GM21526 (cell line): ENCODE measurements at regions not wholly inside any gene's neighbourhood (a gene's known extent, or its start where the extent isn't known, plus 50 kb on each side); places are given as distances from the start of the nearest gene placed in this dataset.
A peak's percentile ranks its signal among the peaks of the same experiment; 100 is the strongest.

Experiments used
- ATAC-seq: cut with Tn5 transposase; IDR thresholded peaks from one replicate; pipeline ENCODE4 v1.9.1; 2021; ENCODE audit warnings: moderate library complexity; ENCODE audit not compliant: unreplicated experiment, low FRiP score

- no peak for ATAC-seq
Observed at GRCh38 chr10:106216085-106216484, 948.4 kb downstream of the SORCS1 start.

DNA sequence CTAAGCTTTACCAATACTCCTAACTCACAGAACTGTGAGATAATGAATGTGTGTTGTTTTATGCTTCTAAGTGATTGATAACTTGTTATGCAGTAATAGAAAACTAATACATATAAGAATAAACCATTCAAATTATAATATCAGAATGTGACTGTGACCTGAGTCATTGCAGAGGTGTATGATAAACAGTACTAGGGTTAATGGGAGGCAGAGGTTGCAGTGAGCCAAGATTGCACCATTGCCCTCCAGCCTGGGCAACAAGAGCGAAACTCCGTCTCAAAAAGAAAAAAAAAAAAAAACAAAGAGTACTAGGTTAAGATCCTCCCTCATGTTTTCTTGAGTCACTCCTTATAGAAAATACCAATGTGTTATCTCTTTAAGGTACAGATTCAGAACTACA lies 950.3 kb downstream of the SORCS1 start:
- no peak for ATAC-seq

DNA sequence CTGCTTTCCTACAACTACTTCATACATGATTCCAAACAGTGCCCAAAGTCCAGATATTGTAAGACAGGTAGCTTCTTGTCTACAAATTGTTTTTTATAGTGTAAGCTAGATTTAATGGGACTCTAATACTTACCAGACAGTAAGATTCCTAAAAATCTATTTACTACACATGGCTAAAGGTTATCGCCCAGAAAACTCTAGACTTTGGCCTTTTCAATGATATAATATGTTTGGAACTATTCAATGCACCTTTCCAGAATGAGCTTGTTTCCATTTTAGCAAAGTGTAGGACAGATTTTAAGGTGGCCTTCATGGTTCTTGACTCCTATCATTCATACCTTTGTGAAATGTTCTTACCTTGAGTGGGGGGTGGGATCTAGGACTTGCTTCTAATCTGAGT lies 951.0 kb downstream of the SORCS1 start:
- ATAC-seq = no peak

GRCh38 chr10:106198275-106198674 lies 966.2 kb downstream of the SORCS1 start:
- ATAC-seq = no peak

DNA sequence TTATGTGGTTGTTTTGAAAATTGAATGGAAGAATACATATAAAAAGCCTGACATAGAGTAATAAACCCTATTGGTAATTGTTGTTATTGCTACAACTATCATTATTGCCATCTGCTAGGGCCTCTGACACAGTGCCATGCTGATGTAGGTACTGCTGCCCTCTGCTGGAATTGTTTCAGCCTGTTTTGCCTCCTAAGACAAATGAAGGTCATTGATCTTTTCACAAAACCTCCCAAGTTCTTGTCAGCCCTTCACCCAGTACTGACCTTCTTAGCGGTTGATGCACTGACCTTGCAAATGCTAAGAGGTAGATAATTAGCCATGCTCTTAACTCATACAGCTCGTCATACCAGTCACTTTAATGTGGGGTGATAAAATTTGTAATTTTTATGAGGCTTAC lies 975.2 kb downstream of the SORCS1 start:
- ATAC-seq = peak; percentile 50

GRCh38 chr10:106185951-106186350 lies 978.6 kb downstream of the SORCS1 start:
- no peak for ATAC-seq

GRCh38 chr10:106183041-106183440 lies 981.5 kb downstream of the SORCS1 start:
- no peak for ATAC-seq

DNA sequence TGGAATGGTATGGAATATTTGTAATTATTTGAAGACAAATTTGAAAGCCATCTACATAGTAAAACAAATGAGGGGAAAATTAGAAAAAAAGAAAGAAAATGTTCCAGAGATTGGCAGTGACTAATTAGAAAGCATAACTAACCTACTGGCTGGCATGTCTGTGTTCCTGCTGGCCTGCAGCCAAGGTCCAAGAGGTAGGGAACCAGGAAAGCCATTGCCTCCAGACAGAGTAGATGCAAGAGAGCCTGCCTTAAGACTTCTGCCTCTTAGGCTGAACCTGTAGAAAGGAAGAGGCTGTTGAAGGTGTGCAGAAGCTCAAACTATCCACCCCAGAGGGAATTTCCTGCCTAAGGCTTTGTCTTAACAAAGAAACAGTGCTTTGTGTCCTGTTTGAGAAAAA lies 982.0 kb downstream of the SORCS1 start:
- no peak for ATAC-seq

GRCh38 chr10:106181501-106181900 lies 983.0 kb downstream of the SORCS1 start:
- no peak for ATAC-seq

GRCh38 chr10:106179430-106179829 lies 985.1 kb downstream of the SORCS1 start:
- no peak for ATAC-seq

- no peak for ATAC-seq
Observed at GRCh38 chr10:106175760-106176377, 988.6 kb downstream of the SORCS1 start.

DNA sequence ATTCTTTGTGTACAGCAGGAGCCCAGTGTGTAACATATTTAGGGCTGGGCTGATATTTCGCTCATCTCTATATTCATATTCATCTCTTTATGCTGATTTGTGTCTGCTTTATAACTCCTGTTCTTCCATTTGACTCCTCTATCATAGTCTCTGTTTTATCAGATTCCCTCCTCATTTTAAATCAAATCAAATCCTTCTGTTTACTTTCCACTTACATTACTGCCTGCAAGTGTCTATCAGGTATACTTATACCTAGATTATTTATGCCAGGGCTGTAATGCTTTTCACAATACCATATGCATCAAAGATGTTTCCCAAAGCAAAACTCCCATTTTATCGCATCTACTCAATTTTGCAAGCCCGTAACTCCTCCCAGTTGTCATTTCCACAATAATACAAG lies 990.7 kb downstream of the SORCS1 start:
- no peak for ATAC-seq

- no peak for ATAC-seq
Observed at GRCh38 chr10:106169241-106169640, 995.3 kb downstream of the SORCS1 start.

- ATAC-seq = no peak
Observed at GRCh38 chr10:106167946-106168345, 996.6 kb downstream of the SORCS1 start.

DNA sequence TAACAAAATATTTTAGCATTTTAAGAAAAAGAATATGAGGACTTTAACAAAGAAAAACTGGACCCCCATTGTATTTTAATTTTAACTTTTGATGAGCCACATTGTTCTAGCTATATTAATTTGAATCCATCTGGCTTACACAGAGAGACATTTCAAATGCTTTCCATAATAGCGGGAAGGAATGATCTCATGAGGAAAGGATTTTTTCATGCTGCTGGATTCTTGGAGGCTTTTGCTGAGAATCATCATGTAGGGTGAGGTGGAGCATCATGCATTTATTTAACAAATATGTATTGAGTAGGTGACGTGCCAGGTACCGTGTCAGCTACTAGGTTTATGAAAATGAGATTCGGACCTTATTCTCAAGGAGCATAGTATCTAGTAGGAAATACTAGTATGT lies 1006.3 kb downstream of the SORCS1 start:
- ATAC-seq = no peak

- no peak for ATAC-seq
Observed at GRCh38 chr10:106147021-106147420, 1017.5 kb downstream of the SORCS1 start.

DNA sequence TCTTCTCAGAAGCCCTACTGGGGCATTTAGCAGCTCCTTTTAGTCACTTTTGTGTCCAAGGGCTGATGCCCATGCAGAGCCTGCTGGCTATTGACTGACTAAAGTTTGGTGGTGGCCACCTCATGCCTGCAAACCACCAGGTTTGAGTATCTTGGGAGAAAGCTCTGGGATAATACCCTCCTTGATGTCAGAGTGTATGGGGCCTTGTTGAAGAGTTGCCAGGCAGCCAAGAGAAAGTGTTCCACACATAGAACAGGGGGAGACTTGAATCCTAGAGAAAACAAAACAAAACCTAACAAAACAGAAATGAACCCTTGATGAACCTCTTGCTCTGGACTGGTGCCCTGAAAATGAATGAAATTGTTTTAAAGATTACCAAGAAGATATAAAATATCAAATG lies 1024.6 kb downstream of the SORCS1 start:
- ATAC-seq = no peak

GRCh38 chr10:106136175-106136574 lies 1028.3 kb downstream of the SORCS1 start:
- no peak for ATAC-seq

DNA sequence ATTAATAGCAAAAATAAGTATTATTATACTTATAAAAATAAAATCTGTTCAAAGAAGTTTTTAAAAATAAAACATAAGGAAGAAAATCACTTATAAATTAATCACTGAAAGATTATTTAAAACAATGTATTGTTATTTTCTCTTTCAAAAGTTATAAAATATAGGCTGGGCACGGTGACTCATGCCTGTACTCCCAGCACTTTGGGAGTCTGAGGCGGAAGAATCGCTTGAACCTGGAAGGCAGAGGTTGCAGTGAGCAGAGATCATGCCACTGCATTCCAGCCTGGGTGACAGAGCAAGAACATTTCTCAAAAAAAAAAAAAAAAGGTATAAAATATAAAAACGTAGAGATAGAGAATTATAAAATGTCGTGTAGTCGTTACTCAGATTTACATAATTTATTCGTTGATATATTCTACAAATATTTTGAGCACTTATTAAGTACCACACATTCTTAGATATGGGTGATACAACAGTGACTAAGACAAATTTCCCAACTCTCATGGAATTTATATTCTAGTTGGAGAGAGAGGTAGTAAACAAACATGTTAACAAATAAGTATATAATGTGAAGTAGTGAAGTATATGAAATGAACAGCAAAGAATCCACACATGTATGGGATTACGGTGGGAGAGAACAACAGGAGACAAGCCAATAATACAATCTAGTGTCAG lies 1030.0 kb downstream of the SORCS1 start:
- ATAC-seq = no peak

- no peak for ATAC-seq
Observed at GRCh38 chr10:106133451-106133850, 1031.1 kb downstream of the SORCS1 start.

DNA sequence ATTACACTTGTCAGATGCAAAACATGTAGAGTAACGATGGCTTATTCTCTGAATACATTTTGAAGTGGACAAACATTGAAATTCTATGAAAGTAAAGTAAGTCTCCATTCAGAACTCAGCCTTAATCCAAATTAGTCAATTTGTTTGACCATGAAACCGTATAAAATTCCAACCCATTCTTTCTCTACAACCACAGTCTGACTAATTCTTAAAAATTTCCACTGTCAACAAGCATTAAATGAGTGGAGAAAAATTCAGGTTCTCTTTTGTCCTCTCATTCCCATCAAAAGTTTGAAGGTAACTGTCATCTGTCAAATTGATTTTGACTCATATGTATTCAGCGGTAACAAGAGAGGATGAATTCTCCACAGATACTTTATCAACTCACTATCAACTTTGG lies 1031.5 kb downstream of the SORCS1 start:
- ATAC-seq = no peak

DNA sequence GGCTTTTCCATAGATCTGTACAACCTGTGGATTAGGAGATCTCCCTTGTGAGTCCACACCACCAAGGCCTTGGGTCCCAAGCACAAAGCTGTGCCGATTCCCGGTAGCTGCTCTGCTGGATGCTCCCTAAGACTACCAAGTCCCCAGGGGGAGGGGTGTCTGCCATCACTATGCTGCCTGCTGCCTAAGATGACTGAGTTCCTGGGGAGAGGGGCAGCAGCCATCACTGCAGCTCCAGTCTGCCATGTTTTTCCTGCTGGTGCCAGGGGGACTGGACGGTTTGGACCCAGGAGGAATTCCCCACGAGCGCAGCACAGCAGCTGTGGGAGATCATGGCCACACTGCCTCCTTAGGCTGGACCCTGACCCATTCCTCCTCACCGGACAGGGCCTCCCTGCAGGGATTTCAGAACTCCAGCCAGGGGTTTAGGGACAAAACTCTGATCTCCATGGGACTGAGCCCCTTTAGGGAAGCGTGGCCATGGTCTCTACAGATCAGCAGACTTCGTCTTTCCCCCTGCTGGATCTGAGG lies 1049.8 kb downstream of the SORCS1 start:
- ATAC-seq = no peak
